OCI-LY7 (cell line): ENCODE measurements at regions not wholly inside any gene's neighbourhood (a gene's known extent, or its start where the extent isn't known, plus 50 kb on each side); places are given as distances from the start of the nearest gene placed in this dataset.

Experiments used
- CTCF ChIP-seq: fragments of 200-600 bp; sonication (generic); conservative IDR thresholded peaks from 2 replicates; pipeline ENCODE4 v1.5.1; 2014; ENCODE audit warnings: mild to moderate bottlenecking, antibody characterized with exemption, low read length, moderate library complexity, mixed read lengths
- EZH2phosphoT487 ChIP-seq: fragments of 200-600 bp; sonication (generic); IDR thresholded peaks from 2 replicates; pipeline ENCODE4 v1.6.1; 2018; ENCODE audit warnings: low read depth, borderline replicate concordance, mild to moderate bottlenecking, mixed run types, antibody characterized with exemption, low read length, moderate library complexity, mixed read lengths

GRCh38 chrX:127782904-127783303 is 269.3 kb downstream of the ACTRT1 start:
- TF ChIP-seq EZH2phosphoT487 = no peak
- TF ChIP-seq CTCF = no peak
